Calu3 (cell line): ENCODE measurements at regions not wholly inside any gene's neighbourhood (a gene's known extent, or its start where the extent isn't known, plus 50 kb on each side); places are given as distances from the start of the nearest gene placed in this dataset.

Experiments used
- BruUV-seq: library from RNA; stranded (reverse); fragments of 400-500 nt; replicated peaks from 2 replicates; lab custom pipeline; 2021; lab: Mats Ljungman, UMichigan
- CTCF ChIA-PET: fragments of 300-600 bp; sonication (Branson Sonifier 250); formaldehyde crosslinking; loops from one replicate; lab custom pipeline; 2022; ENCODE audit warnings: antibody characterized with exemption; lab: Charles Lee
- DNase-seq: peaks from one replicate; pipeline ENCODE4 v3.0.0; 2022
- H3K27ac Mint-ChIP-seq: one replicate; pipeline ENCODE4 v1.8.0; 2022; ENCODE audit warnings: mixed read lengths; ENCODE audit not compliant: unreplicated experiment
- H3K27me3 Mint-ChIP-seq: one replicate; pipeline ENCODE4 v1.8.0; 2022; ENCODE audit warnings: mixed read lengths; ENCODE audit not compliant: unreplicated experiment
- H3K36me3 Mint-ChIP-seq: one replicate; pipeline ENCODE4 v1.8.0; 2022; ENCODE audit warnings: mild to moderate bottlenecking, moderate library complexity, mixed read lengths; ENCODE audit not compliant: insufficient read depth, unreplicated experiment
- H3K4me1 Mint-ChIP-seq: one replicate; pipeline ENCODE4 v1.8.0; 2022; ENCODE audit warnings: mild to moderate bottlenecking, low read depth, mixed read lengths; ENCODE audit not compliant: unreplicated experiment
- H3K4me3 Mint-ChIP-seq: one replicate; pipeline ENCODE4 v1.8.0; 2022; ENCODE audit warnings: mild to moderate bottlenecking, low read depth, moderate library complexity, mixed read lengths; ENCODE audit not compliant: unreplicated experiment
- H3K9me3 Mint-ChIP-seq: one replicate; pipeline ENCODE4 v1.8.0; 2022; ENCODE audit warnings: low read depth, mixed read lengths; ENCODE audit not compliant: unreplicated experiment
- CTCF ChIP-seq: fragments of 200-600 bp; IDR thresholded peaks from one replicate; pipeline ENCODE4 v1.8.0; 2022; ENCODE audit warnings: antibody characterized with exemption; ENCODE audit not compliant: unreplicated experiment
- intact Hi-C: fragments of 100-400 bp; cut with micrococcal nuclease; formaldehyde crosslinking; loops from one replicate; pipeline ENCODE4 v1.10.0; 2022; ENCODE audit not compliant: unreplicated experiment

GRCh38 chr3:104781112-104781511 is 585.6 kb upstream of the ALCAM start:
- CTCF ChIA-PET: no interaction called here

GRCh38 chr3:104785947-104786346 is 580.8 kb upstream of the ALCAM start:
- Mint-ChIP-seq H3K9me3 (peaks cover 3% of the 10 kb centered on the region), H3K4me1 (peaks cover 4% of the 10 kb centered on the region), H3K36me3 (no peaks in the 10 kb centered on the region), H3K27ac (no peak overlapping the region), H3K4me3 (no peak overlapping the region), H3K27me3 (no peaks in the 10 kb centered on the region)
- no TSS peak for BruUV-seq
- no peak for TF ChIP-seq CTCF
- CTCF ChIA-PET: no interaction called here
- no peak for DNase-seq
- intact Hi-C loops: no loop called here

More at GRCh38 chr3:104781112-104781511, 585.6 kb upstream of the ALCAM start:
- no peak overlapping the region for H3K4me3 Mint-ChIP-seq
- DNase-seq: no peak
- no peaks in the 10 kb centered on the region for H3K27me3 Mint-ChIP-seq
- intact Hi-C loops: no loop called here
- H3K9me3 Mint-ChIP-seq: peaks cover 3% of the 10 kb centered on the region
- no peaks in the 10 kb centered on the region for H3K36me3 Mint-ChIP-seq
- H3K4me1 Mint-ChIP-seq: peaks cover 7% of the 10 kb centered on the region
- no TSS peak for BruUV-seq
- no peak overlapping the region for H3K27ac Mint-ChIP-seq
- TF ChIP-seq CTCF: no peak

GRCh38 chr3:104787306-104787705 is 579.4 kb upstream of the ALCAM start:
- H3K27me3 Mint-ChIP-seq: no peaks in the 10 kb centered on the region

GRCh38 chr3:104788807-104789206 is 577.9 kb upstream of the ALCAM start:
- intact Hi-C loops: no loop called here
- H3K36me3 Mint-ChIP-seq: no peaks in the 10 kb centered on the region
- H3K27me3 Mint-ChIP-seq: no peaks in the 10 kb centered on the region
- H3K9me3 Mint-ChIP-seq: peaks cover 3% of the 10 kb centered on the region
- no TSS peak for BruUV-seq
- no peak overlapping the region for H3K27ac Mint-ChIP-seq
- no peak overlapping the region for H3K4me3 Mint-ChIP-seq
- no peak for TF ChIP-seq CTCF
- CTCF ChIA-PET: no interaction called here
- H3K4me1 Mint-ChIP-seq: no peaks in the 10 kb centered on the region
- no peak for DNase-seq

More at GRCh38 chr3:104787306-104787705, 579.4 kb upstream of the ALCAM start:
- intact Hi-C loops: no loop called here
- no peak for TF ChIP-seq CTCF
- H3K4me3 Mint-ChIP-seq: no peak overlapping the region
- peaks cover 3% of the 10 kb centered on the region for H3K9me3 Mint-ChIP-seq
- no TSS peak for BruUV-seq
- no peak for DNase-seq
- no peak overlapping the region for H3K27ac Mint-ChIP-seq
- CTCF ChIA-PET: no interaction called here
- H3K36me3 Mint-ChIP-seq: no peaks in the 10 kb centered on the region
- H3K4me1 Mint-ChIP-seq: no peaks in the 10 kb centered on the region
